GM21723 (cell line): ENCODE measurements at regions not wholly inside any gene's neighbourhood (a gene's known extent, or its start where the extent isn't known, plus 50 kb on each side); places are given as distances from the start of the nearest gene placed in this dataset.

ENCODE experiments used
- ATAC-seq: cut with Tn5 transposase; IDR thresholded peaks from one replicate; pipeline ENCODE4 v1.9.1; 2021; ENCODE audit warnings: mild to moderate bottlenecking, moderate library complexity; ENCODE audit not compliant: unreplicated experiment

DNA sequence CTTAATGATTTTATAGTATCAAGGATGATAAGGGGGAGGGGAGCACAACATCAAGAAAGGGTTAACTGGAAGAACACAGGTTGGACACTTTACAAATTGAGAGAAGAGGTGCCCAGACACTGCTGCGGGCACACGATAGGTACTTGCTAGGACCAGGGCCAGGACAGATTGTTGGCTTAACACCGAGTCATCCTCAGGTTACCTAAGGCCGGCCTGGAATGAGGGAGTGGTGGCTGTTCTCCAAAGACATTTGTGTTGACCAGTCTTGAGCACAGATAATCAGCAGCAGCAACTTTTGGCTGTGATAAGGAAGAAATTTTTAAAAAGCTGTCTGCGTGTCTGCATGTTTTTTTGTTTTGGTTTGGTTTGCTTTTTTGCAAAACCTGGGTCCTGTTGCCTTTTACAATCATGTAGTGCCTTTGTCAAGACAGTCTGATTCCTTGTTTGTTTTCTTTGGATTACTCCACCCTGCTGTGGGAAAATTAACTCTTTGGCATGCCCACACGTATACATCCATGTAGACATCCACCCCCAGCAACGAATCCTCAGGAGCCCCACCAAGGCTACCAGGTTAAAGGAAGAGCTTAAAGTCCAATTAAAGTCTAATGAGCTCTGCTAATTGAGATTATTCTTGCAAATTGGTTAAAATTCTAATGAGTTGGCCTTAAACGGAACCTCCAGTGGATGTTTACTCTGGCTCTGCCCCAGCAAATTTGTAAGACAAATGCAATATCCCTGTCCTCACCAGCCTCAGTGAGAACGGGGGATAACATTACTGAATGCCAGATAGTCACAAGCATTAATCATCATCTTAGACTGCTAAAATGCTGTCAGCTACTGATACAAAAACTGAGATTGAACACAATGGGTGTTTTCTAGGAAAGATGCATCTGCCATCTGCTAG, 382.3 kb downstream of the ACTL7B start:
- ATAC-seq = no peak

DNA sequence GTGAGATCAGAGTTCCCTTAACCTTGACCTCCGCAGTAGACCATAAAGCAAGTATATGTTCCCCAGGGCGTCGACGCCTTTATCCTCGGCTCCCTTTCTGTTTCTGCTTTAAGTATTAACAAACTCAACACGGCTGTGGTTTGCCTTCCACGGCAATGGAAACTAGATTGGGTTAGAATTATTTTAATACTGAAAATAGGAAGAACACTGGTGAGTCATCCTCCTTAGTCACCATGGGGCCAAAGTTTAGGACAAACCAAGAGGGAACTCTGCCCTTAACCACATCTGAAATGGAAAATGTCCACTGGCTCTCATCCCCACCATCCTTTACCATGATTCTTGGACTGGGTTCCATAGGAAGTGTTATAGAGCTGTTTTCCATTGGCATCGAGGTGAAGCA, 386.1 kb downstream of the ACTL7B start:
- ATAC-seq = no peak

DNA sequence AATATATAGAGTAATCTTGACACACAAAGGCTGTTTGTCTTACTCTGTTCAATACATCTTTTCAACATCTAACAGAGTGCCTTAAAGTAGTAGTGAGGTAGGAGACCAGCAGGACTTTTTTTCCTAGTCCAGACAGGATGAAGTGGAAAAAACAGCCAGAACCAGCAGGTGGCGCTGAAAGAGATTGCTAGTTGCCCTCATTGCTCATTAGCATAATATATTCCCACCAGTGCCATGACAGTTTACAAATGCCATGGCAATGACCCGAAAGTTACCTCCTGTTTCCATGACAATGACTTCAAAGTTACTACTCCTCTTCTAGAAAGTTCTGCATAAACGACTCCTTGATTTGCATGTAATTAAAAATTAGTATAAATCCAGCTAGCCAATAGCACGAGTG, 387.4 kb downstream of the ACTL7B start:
- ATAC-seq = no peak

DNA sequence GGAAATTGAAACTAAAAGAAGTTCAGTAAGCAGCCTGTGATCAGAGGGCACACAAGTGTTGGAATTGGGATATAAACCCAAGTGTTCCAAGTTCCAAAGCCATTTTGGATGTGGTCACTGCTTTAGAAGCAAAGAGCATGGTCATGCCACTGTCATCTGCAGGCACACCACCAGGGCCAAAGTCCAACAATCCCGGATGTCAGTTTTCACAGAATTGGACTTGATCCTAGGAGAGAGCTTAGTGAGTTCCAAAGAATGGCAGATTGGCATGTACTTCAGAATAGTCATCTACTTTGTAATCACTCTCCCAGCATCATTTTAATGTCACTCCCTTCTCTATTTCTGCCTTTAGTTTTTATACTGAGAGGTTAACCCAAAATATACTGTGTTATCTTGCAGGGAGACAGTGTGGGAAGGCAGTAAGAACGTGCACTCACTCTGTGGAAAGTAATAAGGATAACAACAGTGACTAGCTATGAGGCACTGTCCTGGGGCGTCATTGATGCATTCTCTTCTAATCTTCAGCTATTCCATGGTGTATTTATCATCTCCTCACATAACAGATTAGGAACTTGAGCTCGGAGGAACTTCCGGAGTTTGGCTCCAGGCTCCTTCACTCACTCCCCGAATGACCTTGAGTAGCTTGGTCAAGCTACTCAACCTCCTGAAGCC, 388.0 kb downstream of the ACTL7B start:
- ATAC-seq = no peak

DNA sequence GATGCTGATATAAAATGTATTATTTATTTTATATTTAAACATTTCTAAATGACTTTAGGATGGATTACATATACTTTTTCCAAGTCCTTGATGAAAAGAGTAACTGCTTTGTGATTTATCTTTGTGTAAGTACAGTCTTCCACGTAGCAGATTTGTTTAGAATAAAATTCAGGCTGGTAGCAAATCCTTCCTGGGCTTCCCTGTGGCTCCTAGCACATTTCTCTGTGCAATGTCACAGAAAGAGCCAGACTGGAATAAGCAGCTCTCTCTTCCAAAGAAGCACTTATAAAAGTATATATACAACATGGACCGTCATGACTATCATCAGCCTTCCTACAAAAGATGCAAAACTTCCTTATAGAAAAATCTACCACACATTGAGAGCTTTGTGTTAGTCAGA, 388.6 kb downstream of the ACTL7B start:
- no peak for ATAC-seq

DNA sequence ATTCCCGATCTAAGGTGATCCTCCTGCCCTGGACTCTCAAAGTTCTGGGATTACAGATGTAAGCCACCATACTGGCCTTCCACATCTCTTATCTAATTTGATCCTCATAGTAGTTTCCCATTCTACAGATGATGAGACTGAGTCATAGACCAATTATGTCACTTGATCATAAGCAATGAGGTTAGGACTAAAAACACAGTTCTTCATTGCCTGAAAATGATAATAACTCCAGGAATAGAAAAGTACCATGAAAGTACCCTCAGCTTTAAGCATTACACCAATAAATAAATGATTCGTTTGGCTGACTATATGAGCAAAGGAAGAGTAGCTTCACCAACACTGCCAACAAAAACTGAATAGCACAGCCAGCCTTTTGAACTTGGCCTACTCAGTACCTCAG, 389.5 kb downstream of the ACTL7B start:
- ATAC-seq = no peak

DNA sequence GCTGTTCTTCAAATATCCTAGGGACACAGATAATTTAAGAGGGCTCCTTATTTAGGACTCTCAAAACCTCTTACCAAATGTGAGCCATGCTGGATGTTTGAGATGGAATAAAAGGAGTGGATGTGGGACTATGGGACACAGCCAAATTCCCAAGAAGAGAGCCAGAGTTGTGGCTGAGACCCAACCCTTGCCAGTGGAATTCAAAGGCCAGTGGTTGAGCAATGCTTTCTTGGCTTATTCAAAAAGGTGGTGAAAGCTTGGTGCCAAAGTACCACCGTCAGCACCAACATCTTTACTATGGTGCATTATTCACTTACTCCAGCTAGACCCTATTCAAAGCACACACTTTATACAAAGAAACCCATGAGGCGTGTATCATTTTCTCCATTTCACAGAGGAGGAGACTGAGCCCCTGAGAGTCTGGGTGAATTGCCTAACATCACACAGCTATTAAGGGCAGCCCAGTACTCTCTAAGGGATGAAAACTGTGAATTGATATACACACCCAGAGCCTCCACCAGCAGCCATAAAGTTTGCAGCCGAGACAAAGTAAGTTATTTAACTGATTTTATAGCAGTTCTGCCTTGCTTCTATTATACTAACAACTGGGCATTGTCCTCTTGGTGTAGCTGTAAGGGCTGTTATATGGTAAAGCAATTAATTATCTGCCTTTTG, 391.7 kb downstream of the ACTL7B start:
- ATAC-seq = no peak

DNA sequence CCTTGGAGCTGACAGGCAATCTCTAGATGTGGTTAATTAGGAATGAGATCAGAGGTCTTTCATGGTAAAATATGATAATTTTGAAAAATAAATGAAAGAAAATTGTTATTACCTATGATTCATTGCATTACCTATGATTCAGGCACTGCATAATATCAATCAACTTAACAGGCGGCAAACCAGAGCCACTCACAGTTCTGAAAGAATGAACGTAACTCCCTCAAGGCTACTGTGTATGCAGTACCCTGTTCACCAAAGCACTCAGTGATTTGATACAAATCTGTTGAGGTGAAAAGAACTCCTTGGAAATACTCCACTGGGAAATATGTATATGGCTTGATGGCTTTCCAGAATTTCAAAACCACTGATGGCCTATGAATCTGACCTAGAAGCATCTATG, 398.9 kb downstream of the ACTL7B start:
- ATAC-seq = no peak

DNA sequence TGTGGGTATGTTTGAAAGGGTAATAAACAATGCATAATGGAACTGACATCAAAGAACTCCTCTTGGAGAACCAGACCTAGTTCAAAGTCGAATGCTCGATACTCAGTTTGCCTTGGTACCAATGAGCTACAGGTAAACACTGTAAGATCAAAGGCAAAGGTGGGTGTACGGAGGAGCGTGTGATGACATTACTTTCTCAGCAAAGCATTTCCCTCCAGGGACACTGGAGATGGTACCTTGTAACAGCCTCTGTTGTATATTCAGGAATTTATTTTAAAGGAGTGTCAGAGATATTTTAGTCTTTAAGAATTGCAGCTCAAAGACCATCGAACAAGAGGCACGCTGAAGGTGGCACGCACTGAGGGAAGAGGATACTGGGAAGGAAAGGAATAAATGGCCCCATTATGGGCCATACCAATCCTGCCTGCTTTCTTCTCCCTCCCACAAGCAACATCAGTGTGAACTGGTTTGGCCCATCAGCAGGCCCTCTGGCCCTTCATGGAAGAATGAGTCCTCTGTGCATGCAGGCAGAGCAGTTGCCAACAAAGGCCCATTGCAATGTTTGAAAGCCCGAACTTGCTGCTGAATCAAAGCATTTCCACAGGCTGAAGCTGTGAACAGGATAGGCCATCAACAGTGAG, 410.2 kb downstream of the ACTL7B start:
- ATAC-seq = no peak

DNA sequence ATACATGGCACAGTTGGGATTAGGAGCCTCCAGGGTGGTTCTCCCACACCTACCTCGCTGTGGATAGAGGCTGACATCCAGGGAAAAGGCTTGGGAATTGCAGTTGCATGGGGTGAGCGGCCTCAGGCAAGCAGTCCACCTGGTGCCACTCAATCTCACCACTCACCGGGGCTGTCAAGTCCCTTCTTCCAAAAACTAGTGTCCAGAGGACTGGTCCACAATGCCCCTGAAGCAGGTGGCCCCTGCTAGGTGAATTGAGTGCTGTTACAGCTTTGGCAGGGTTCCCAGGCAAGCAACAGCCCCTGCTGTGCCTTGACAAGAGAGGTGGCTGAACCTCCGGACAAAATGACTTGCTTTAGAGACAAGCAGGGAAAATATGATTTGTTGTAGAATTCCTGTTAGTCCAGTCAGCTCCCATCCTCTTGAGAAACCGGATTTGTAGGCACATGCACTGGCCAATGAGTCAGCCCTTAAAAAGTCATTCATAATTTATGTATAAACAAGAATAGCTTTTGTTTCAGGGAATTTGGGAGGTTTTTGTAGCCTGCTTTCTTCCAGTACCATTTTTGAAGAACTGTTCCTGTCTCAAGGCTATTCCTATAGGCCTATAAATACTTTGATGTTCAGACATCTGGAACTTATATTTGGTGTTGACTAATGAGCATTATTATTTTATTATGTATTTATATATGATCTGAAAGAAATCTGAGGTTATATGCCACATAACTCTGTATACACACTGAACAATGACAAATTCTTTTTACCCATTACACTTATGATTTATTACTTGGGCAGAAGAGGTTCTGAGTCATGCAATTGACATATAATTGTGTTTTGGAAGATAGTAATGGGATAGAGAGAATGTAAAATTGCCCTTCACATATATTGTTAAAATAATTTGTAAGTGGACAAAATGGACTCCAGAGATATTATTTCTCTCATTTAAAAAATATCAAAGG, 411.1 kb downstream of the ACTL7B start:
- ATAC-seq = no peak

DNA sequence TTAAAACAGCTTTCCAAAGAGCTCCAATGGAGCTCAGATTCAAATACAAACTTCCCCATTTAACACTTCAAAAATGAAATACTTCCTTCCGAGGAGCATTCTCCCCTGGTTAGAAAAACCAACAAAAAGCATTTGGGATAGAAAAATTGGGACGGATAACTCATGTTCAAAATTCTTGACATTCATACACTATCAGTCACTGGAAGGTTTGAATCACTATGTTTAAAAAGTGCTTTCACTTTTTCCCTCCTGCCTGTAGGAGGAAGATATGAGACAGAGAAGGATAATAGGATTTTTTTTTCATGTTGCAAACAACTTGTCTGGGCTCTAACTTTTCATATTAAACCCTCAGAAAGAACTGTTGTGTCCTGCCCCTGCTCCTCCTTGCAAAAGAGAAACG, 412.0 kb downstream of the ACTL7B start:
- no peak for ATAC-seq

DNA sequence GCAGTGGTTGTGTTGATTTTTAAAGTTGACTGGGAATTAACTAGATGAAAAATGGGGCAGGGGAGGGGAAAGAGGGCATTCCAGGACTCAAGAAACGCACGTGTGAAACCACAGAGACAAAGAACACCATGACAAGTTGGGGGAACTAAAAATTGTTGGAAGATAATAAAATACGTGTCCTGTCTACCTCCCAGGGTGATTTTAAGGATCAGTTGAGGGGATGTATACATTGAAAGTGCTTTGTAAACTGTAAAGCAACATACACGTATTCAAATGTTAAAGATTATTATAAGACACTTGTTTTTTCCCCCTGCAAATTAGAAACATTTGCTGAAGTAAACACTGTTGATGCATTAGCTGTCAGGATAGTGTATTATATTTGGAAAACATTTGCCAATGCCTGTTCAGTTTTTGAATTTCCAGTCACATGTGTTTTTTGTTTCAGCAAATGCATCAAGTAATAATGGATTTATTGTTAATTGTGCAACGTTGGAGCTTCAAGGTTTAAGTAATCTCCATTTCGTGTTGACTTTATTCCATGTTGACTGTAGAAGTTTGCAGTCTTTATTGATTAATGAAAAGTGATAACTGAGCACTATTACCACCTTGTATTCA, 412.7 kb downstream of the ACTL7B start:
- no peak for ATAC-seq

DNA sequence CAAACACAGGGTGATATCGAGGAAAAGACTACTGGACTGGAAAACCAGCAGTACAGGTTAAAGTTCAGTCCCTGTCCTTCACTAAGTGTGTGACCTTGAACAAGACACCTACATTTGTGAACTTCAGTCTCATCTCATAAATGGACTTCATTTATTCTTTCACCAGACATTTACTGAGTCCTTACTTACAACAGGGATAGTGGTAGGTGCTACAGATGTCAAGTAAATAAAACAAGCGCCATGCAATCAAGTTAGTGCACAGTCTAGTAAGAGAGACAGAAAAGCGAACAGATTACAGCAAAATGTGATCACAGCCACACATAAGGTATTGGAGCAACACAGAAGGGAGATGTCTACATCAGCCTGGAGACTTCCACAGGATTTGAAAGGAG, 413.2 kb downstream of the ACTL7B start:
- no peak for ATAC-seq

DNA sequence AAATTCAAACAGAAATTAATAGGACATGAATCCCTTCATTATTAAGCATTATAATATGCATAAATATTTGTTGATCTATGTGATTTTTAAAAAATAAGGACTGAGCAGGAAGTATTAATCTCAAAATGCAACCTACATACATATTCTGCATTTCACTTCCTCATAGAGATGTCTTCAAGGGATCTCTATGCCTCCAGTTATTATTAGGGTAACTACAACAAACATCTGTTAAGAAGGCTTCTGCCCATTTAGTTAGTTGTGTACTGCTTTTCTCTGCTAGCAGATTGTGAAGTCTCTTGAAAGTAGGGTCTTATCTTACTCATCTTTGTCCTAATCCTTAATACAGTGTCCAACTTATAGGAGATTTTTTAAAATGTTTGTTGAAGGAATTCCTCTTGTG, 414.1 kb downstream of the ACTL7B start:
- no peak for ATAC-seq

DNA sequence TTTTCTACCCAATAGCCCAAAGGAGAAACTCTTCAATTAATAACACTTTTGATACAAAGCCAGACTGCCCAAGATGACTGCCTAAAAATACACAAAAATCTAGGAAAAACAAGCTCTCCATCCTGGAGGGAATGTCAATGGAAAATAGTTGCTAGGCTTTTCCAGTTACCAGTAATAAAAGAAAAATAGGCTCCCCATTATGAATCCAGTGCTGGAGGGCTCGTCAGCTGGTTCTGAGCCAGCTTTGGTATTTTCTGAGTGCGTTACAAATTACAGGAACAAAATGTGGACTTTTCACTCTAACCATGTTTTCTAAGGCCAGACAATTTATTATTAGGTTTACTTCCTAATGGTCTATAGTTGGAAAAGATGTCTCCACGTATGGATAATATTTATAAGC, 414.5 kb downstream of the ACTL7B start:
- no peak for ATAC-seq

DNA sequence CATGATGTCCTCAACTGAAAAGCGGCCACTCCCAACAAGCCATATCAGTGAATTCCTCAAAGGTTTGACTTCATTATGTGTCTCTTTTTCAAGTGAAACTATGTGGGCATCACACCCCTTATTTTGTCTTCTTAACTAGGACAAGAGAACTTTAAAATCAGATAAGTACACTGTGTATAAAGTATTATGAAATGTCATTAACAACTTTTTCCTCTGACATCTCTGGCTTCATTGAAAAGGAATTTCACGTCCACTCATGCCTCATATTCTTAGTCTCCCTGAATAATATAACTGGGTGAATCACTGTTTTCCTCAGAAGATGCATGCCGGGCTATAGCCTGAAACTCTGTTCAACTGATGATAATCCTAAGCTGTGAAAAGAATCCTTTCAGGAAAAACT, 415.8 kb downstream of the ACTL7B start:
- ATAC-seq = no peak

DNA sequence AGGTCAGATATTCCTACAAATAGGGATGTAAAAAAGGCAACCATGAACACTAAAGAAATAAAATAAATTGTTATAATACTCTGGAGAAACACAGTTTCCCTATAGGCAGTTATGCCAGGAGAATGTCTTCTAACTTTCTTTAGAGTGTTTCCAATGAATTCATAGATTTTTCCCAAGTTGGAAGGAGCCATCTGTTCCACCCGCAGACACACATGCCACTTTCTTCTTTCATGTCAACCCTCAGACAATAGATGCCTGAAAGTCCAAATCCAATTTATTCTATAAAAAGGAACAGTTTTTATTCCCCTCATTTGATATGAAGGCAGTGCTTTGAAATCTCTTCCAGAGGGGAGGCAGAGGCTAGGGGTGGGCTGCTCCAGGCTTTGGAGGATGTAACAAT, 418.1 kb downstream of the ACTL7B start:
- no peak for ATAC-seq

DNA sequence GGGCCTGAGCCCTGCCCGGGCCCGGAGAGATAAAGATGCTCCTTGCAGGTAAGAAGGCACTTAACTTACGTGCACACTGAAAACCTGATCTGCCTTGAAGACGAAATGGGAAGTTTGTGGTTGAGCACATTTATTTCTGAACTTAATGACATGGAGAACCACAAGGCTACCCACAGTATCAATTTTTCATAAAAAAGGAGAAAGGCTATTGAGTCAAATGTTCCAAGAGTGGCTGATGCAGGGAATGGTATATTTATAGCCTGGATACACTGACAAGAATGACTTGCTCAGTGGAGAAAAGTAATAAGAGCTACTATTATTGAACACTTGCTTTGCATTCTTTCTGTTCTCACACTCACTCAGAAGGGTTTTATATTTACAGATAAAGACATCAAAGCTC, 419.3 kb downstream of the ACTL7B start:
- no peak for ATAC-seq

DNA sequence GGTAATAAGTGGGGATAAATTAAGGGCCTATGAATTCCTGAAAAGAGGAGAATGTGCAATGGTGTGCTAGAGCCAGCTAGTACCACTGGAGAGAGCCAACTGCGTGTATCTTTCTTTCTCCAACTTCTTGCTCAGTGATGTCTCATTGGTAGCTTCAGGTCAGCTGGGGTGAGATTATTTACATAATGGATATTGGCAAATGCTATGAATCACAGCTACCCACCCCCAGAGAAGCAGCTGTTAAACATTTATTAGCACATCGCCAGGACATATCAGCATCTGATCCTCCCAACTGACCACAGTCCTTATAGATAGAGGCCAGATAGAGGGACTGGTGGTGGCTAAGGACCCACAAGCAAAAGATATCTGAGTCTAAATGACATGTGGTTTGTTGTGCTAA, 421.3 kb downstream of the ACTL7B start:
- ATAC-seq = no peak

DNA sequence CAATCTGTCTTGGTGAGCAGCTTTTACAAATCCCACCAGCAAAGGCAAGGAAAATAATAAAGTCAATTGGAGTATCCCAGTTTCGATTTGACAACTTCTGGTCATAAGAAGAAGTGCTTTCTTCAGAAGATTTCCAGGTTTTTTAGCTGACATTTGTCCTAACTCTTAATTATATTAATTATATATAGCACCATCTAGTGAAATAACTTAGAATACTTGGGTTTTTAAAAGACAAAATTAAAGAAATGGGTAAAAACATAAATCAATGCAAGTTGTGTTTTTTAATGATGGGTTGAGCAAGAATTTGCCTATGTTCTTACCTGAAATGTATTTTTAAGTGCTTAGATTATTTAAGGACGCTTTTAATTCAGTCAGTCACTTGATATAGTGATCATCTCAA, 421.8 kb downstream of the ACTL7B start:
- ATAC-seq = no peak
